ENCODE measurements at regions not wholly inside any gene's neighbourhood (a gene's known extent, or its start where the extent isn't known, plus 50 kb on each side); places are given as distances from the start of the nearest gene placed in this dataset.

GRCh38 chr1:218679988-218680748, 335.0 kb downstream of the TGFB2 start:
- DNase-seq (ENCODE audit: low spot score): no peak

GRCh38 chr1:218683242-218683641, 338.1 kb downstream of the TGFB2 start:
- DNase-seq (ENCODE audit: low spot score): no peak

GRCh38 chr1:218686258-218686657, 341.1 kb downstream of the TGFB2 start:
- DNase-seq (ENCODE audit: low spot score): no peak

- DNase-seq (ENCODE audit: low spot score): no peak
Measured at GRCh38 chr1:218686761-218687160, 341.6 kb downstream of the TGFB2 start.

- DNase-seq (ENCODE audit: low spot score): no peak
Measured at GRCh38 chr1:218692808-218693207, 347.7 kb downstream of the TGFB2 start.

GRCh38 chr1:218693599-218693998, 348.5 kb downstream of the TGFB2 start:
- DNase-seq (ENCODE audit: low spot score): no peak

GRCh38 chr1:218694085-218694484, 348.9 kb downstream of the TGFB2 start:
- no peak for DNase-seq (ENCODE audit: low spot score)

GRCh38 chr1:218694636-218695035, 349.5 kb downstream of the TGFB2 start:
- DNase-seq (ENCODE audit: low spot score): no peak

GRCh38 chr1:218695525-218695924, 350.4 kb downstream of the TGFB2 start:
- DNase-seq (ENCODE audit: low spot score): no peak

GRCh38 chr1:218698141-218698540, 353.0 kb downstream of the TGFB2 start:
- no peak for DNase-seq (ENCODE audit: low spot score)

GRCh38 chr1:218699421-218699820, 354.3 kb downstream of the TGFB2 start:
- no peak for DNase-seq (ENCODE audit: low spot score)

- no peak for DNase-seq (ENCODE audit: low spot score)
Measured at GRCh38 chr1:218699865-218700264, 354.7 kb downstream of the TGFB2 start.

GRCh38 chr1:218700666-218701065, 355.5 kb downstream of the TGFB2 start:
- DNase-seq (ENCODE audit: low spot score): no peak

- DNase-seq (ENCODE audit: low spot score): no peak
Measured at GRCh38 chr1:218701131-218701530, 356.0 kb downstream of the TGFB2 start.

- no peak for DNase-seq (ENCODE audit: low spot score)
Measured at GRCh38 chr1:218702775-218703174, 357.6 kb downstream of the TGFB2 start.

- no peak for DNase-seq (ENCODE audit: low spot score)
Measured at GRCh38 chr1:218703836-218704235, 358.7 kb downstream of the TGFB2 start.

GRCh38 chr1:218705391-218705790, 360.3 kb downstream of the TGFB2 start:
- DNase-seq (ENCODE audit: low spot score): no peak

- no peak for DNase-seq (ENCODE audit: low spot score)
Measured at GRCh38 chr1:218705911-218706893, 361.1 kb downstream of the TGFB2 start.

GRCh38 chr1:218711001-218711400, 365.9 kb downstream of the TGFB2 start:
- no peak for DNase-seq (ENCODE audit: low spot score)

GRCh38 chr1:218711884-218712674, 366.9 kb downstream of the TGFB2 start:
- no peak for DNase-seq (ENCODE audit: low spot score)

- no peak for DNase-seq (ENCODE audit: low spot score)
Measured at GRCh38 chr1:218712677-218713076, 367.5 kb downstream of the TGFB2 start.

GRCh38 chr1:218715961-218716669, 371.0 kb downstream of the TGFB2 start:
- no peak for DNase-seq (ENCODE audit: low spot score)

Measured in D341Med (cell line).